GM12878 (cell line): ENCODE measurements at regions not wholly inside any gene's neighbourhood (a gene's known extent, or its start where the extent isn't known, plus 50 kb on each side); places are given as distances from the start of the nearest gene placed in this dataset.

Source experiments
- POLR2A ChIP-seq: IDR thresholded peaks from 2 replicates; pipeline ENCODE4 v1.6.1; 2011; ENCODE audit warnings: low read depth, mild to moderate bottlenecking, low read length
- TF ChIP-seq, protein P1 (sequence below): fragments of 450-650 bp; IDR thresholded peaks from 2 replicates; pipeline ENCODE4 v1.6.1; 2017; ENCODE audit warnings: mild to moderate bottlenecking

GRCh38 chr6:168883410-168884049 is 370.1 kb downstream of the THBS2 start:
- TF ChIP-seq, protein P1, sequence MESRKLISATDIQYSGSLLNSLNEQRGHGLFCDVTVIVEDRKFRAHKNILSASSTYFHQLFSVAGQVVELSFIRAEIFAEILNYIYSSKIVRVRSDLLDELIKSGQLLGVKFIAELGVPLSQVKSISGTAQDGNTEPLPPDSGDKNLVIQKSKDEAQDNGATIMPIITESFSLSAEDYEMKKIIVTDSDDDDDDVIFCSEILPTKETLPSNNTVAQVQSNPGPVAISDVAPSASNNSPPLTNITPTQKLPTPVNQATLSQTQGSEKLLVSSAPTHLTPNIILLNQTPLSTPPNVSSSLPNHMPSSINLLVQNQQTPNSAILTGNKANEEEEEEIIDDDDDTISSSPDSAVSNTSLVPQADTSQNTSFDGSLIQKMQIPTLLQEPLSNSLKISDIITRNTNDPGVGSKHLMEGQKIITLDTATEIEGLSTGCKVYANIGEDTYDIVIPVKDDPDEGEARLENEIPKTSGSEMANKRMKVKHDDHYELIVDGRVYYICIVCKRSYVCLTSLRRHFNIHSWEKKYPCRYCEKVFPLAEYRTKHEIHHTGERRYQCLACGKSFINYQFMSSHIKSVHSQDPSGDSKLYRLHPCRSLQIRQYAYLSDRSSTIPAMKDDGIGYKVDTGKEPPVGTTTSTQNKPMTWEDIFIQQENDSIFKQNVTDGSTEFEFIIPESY = no peak
- TF ChIP-seq POLR2A = no peak
